ENCODE measurements at regions not wholly inside any gene's neighbourhood (a gene's known extent, or its start where the extent isn't known, plus 50 kb on each side); places are given as distances from the start of the nearest gene placed in this dataset.

GRCh38 chr12:77354766-77355362 lies 289.5 kb upstream of the E2F7 start:
- TF ChIP-seq CTCF (IDR thresholded peaks at IDR 0.05; ENCODE audit: borderline replicate concordance, extremely low read depth, low read length, poor library complexity, severe bottlenecking) (no peak), EZH2 (IDR thresholded peaks at IDR 0.05; ENCODE audit: borderline replicate concordance, low read depth, low read length, severe bottlenecking) (no peak)
